ENCODE measurements at regions not wholly inside any gene's neighbourhood (a gene's known extent, or its start where the extent isn't known, plus 50 kb on each side); places are given as distances from the start of the nearest gene placed in this dataset.
"Not testable (repeated sequence)": the region's sequence is repeated elsewhere in the genome, so short reads cannot be mapped to it uniquely, and the experiment has no call there.

GRCh38 chr5:19099195-19099594, 888.8 kb downstream of the CDH18 start:
- H3K4me1 ChIP-seq: no peaks in the 10 kb centered on the region
- DNase-seq (no peak), ATAC-seq (no peak)
- H3K9me3 ChIP-seq: no peaks in the 10 kb centered on the region
- no peak overlapping the region for H3K27ac ChIP-seq
- no peak overlapping the region for H3K4me3 ChIP-seq
- H3K27me3 ChIP-seq: no peaks in the 10 kb centered on the region
- H3K36me3 ChIP-seq: no peaks in the 10 kb centered on the region
- no peak for TF ChIP-seq POLR2A (IDR thresholded peaks at IDR 0.05)
- TF ChIP-seq, protein P1, sequence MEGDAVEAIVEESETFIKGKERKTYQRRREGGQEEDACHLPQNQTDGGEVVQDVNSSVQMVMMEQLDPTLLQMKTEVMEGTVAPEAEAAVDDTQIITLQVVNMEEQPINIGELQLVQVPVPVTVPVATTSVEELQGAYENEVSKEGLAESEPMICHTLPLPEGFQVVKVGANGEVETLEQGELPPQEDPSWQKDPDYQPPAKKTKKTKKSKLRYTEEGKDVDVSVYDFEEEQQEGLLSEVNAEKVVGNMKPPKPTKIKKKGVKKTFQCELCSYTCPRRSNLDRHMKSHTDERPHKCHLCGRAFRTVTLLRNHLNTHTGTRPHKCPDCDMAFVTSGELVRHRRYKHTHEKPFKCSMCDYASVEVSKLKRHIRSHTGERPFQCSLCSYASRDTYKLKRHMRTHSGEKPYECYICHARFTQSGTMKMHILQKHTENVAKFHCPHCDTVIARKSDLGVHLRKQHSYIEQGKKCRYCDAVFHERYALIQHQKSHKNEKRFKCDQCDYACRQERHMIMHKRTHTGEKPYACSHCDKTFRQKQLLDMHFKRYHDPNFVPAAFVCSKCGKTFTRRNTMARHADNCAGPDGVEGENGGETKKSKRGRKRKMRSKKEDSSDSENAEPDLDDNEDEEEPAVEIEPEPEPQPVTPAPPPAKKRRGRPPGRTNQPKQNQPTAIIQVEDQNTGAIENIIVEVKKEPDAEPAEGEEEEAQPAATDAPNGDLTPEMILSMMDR (IDR thresholded peaks at IDR 0.05 in 4 of 5, conservative IDR thresholded peaks at IDR 0.05 in 1 of 5): no peak
- intact Hi-C loops (cut with DNase I; ENCODE audit: low total_unique reads) (no loop called here), in situ Hi-C loops (cut with MboI; ENCODE audit: low sequenced_read_pairs in 4 of 4) (no loop called here)

DNA sequence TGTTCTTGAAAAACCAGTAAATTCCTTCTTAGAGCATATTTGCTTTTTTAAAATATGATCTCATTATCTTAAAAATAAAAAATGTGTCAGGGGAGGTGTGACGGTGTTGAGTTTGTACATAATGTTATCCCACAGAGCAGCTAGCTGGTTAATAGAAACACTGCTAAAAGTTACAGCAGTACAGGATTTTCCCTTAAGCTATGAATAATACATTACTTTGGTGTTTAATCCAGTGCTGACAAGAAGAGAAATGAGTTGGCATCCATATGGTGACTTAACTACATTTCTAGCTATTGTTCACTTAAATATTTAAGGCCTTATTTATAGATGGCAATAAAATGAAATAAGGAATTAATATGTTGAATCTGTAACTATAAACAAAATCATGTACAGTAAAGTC, 883.1 kb downstream of the CDH18 start:
- DNase-seq (no peak), ATAC-seq (no peak)
- TF ChIP-seq, protein P1 (IDR thresholded peaks at IDR 0.05 in 4 of 5, conservative IDR thresholded peaks at IDR 0.05 in 1 of 5): no peak
- TF ChIP-seq POLR2A (IDR thresholded peaks at IDR 0.05): no peak
- in situ Hi-C loops (cut with MboI; ENCODE audit: low sequenced_read_pairs in 4 of 4) (no loop called here), intact Hi-C loops (cut with DNase I; ENCODE audit: low total_unique reads) (no loop called here)
- Histone ChIP-seq H3K27ac (no peak overlapping the region), H3K36me3 (no peaks in the 10 kb centered on the region), H3K9me3 (no peaks in the 10 kb centered on the region), H3K4me3 (no peak overlapping the region), H3K27me3 (no peaks in the 10 kb centered on the region), H3K4me1 (no peaks in the 10 kb centered on the region)

DNA sequence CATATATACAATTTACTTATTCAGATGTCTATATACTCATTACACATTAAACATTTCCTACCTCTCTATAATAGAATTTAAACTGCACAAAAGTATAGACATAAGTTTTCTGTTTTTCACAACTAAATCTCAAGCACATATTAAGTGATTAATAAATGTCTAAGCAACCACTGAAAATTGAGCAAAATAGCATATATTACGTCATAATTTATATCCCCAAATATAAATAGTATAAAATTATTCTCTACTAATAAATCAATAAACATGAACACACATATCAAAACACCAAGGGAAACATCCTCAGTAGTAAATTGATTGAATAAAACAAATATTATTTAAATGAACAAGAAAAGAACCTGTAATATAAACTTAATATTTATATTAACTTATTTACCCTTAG, 865.1 kb downstream of the CDH18 start:
- Histone ChIP-seq H3K4me1 (no peaks in the 10 kb centered on the region), H3K4me3 (no peak overlapping the region), H3K27ac (no peak overlapping the region), H3K27me3 (no peaks in the 10 kb centered on the region), H3K9me3 (no peaks in the 10 kb centered on the region), H3K36me3 (no peaks in the 10 kb centered on the region)
- no peak for TF ChIP-seq POLR2A (IDR thresholded peaks at IDR 0.05)
- TF ChIP-seq, protein P1 (IDR thresholded peaks at IDR 0.05 in 4 of 5, conservative IDR thresholded peaks at IDR 0.05 in 1 of 5): no peak
- DNase-seq: no peak
- in situ Hi-C loops (cut with MboI; ENCODE audit: low sequenced_read_pairs in 4 of 4): no loop called here
- ATAC-seq: no peak
- intact Hi-C loops (cut with DNase I; ENCODE audit: low total_unique reads): no loop called here

GRCh38 chr5:19125956-19126713, 861.9 kb downstream of the CDH18 start:
- TF ChIP-seq, protein P1 (IDR thresholded peaks at IDR 0.05 in 4 of 5, conservative IDR thresholded peaks at IDR 0.05 in 1 of 5): no peak
- TF ChIP-seq POLR2A (IDR thresholded peaks at IDR 0.05): no peak
- in situ Hi-C loops (cut with MboI; ENCODE audit: low sequenced_read_pairs in 4 of 4) (no loop called here), intact Hi-C loops (cut with DNase I; ENCODE audit: low total_unique reads) (no loop called here)
- H3K36me3 ChIP-seq: no peaks in the 10 kb centered on the region
- ATAC-seq: no peak
- H3K4me3 ChIP-seq: no peak overlapping the region
- H3K4me1 ChIP-seq: no peaks in the 10 kb centered on the region
- H3K27ac ChIP-seq: no peak overlapping the region
- H3K27me3 ChIP-seq: no peaks in the 10 kb centered on the region
- no peaks in the 10 kb centered on the region for H3K9me3 ChIP-seq
- no peak for DNase-seq

- in situ Hi-C loops (cut with MboI; ENCODE audit: low sequenced_read_pairs in 4 of 4): no loop called here
Measured at GRCh38 chr5:19140276-19140675, 847.7 kb downstream of the CDH18 start.

GRCh38 chr5:19141937-19142524, 846.0 kb downstream of the CDH18 start:
- ATAC-seq; DNase-seq; H3K36me3 ChIP-seq; in situ Hi-C loops (cut with MboI; ENCODE audit: low sequenced_read_pairs in 4 of 4); H3K27ac ChIP-seq; H3K4me3 ChIP-seq; H3K27me3 ChIP-seq; H3K4me1 ChIP-seq; intact Hi-C loops (cut with DNase I; ENCODE audit: low total_unique reads); H3K9me3 ChIP-seq: not testable (repeated sequence)

More at GRCh38 chr5:19140276-19140675, 847.7 kb downstream of the CDH18 start:
- intact Hi-C loops (cut with DNase I; ENCODE audit: low total_unique reads): no loop called here
- Histone ChIP-seq H3K27me3 (no peaks in the 10 kb centered on the region), H3K27ac (no peak overlapping the region), H3K36me3 (no peaks in the 10 kb centered on the region), H3K9me3 (no peaks in the 10 kb centered on the region), H3K4me3 (no peak overlapping the region), H3K4me1 (no peaks in the 10 kb centered on the region)
- no peak for TF ChIP-seq POLR2A (IDR thresholded peaks at IDR 0.05)
- TF ChIP-seq, protein P1 (IDR thresholded peaks at IDR 0.05 in 4 of 5, conservative IDR thresholded peaks at IDR 0.05 in 1 of 5): no peak
- no peak for DNase-seq
- ATAC-seq: no peak
